ENCODE measurements at regions not wholly inside any gene's neighbourhood (a gene's known extent, or its start where the extent isn't known, plus 50 kb on each side); places are given as distances from the start of the nearest gene placed in this dataset.
A peak's percentile ranks its signal among the peaks of the same experiment; 100 is the strongest.
"Not testable (repeated sequence)": the region's sequence is repeated elsewhere in the genome, so short reads cannot be mapped to it uniquely, and the experiment has no call there.

DNA sequence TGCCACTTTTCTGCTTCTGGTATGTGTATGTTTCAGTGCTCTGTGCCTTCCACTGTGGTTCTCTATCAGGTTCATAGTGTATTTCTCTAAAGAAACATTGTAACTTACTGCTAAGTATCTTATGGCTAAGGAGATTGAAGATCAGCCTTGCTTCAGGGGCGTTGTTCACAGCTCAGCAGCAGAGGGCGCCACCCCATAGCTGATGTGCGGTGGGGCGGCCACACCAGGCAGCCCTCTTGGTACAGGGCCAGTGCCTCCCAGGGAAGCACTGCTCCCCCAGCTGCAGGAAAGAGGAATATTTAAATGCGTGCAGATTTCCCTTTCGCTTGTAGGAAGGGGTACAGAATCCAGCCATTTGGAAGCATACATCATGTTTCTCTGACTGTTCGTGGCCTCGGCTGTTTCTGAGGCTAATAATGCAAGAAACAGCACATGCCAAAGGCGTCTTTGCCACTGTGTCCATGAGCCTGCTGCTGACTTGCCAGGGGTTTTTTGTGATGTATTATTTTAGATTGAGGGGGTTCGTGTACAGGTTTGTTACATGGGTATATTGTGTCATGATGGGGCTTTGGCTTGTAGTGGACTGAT is 96.7 kb downstream of the TBC1D26 start:
- H3K9me3 ChIP-seq (ENCODE audit: control insufficient read depth in 4 of 4, insufficient read depth in 3 of 4, low read length in 3 of 4); H3K27ac ChIP-seq (ENCODE audit: low read depth in 1 of 2, low read length in 1 of 2); H3K4me1 ChIP-seq (ENCODE audit: control insufficient read depth in 5 of 5, insufficient read depth in 5 of 5, low read length in 5 of 5); H3K9ac ChIP-seq (ENCODE audit: insufficient read depth in 1 of 2, low read length in 2 of 2); H3K4me3 ChIP-seq; H3K36me3 ChIP-seq (ENCODE audit: control insufficient read depth in 4 of 4, insufficient read depth in 4 of 4, low read length in 4 of 4); H3K27me3 ChIP-seq (ENCODE audit: control insufficient read depth in 3 of 3, insufficient read depth in 3 of 3, low read length in 2 of 3): not testable (repeated sequence)
- 9 to 15% methylated on average over 10 of the region's 10 CpGs for WGBS, 2 donors
- ATAC-seq (ENCODE audit: insufficient read depth, low FRiP score): peak; percentile 96
- peak; percentile 72 to 85 (median 84) for DNase-seq
- TF ChIP-seq, protein P1, sequence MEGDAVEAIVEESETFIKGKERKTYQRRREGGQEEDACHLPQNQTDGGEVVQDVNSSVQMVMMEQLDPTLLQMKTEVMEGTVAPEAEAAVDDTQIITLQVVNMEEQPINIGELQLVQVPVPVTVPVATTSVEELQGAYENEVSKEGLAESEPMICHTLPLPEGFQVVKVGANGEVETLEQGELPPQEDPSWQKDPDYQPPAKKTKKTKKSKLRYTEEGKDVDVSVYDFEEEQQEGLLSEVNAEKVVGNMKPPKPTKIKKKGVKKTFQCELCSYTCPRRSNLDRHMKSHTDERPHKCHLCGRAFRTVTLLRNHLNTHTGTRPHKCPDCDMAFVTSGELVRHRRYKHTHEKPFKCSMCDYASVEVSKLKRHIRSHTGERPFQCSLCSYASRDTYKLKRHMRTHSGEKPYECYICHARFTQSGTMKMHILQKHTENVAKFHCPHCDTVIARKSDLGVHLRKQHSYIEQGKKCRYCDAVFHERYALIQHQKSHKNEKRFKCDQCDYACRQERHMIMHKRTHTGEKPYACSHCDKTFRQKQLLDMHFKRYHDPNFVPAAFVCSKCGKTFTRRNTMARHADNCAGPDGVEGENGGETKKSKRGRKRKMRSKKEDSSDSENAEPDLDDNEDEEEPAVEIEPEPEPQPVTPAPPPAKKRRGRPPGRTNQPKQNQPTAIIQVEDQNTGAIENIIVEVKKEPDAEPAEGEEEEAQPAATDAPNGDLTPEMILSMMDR (IDR thresholded peaks at IDR 0.05; ENCODE audit: control extremely low read depth, extremely low read depth): peak; percentile 85

DNA sequence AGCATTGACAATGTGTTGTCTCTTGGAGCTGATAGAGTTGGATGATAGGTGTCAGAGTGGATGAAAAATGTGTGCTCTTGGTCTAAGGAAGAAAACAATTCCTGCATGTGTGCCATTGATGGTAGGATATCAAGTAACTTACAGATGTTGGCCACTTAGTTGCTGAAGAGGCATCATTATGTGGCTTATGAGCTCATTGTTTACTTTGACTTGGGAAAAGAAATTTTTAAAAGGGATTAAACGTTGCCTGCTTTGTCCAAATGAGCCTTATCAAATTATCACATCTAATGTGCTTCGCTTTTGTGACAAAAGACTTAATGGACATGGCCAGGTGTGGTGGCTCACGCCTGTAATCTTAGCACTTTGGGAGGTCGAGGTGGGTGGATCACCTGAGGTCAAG is 98.1 kb downstream of the TBC1D26 start:
- not testable (repeated sequence) for H3K27ac ChIP-seq (ENCODE audit: low read depth in 1 of 2, low read length in 1 of 2); H3K4me1 ChIP-seq (ENCODE audit: control insufficient read depth in 5 of 5, insufficient read depth in 5 of 5, low read length in 5 of 5); H3K9ac ChIP-seq (ENCODE audit: insufficient read depth in 1 of 2, low read length in 2 of 2); H3K9me3 ChIP-seq (ENCODE audit: control insufficient read depth in 4 of 4, insufficient read depth in 3 of 4, low read length in 3 of 4); DNase-seq; H3K27me3 ChIP-seq (ENCODE audit: control insufficient read depth in 3 of 3, insufficient read depth in 3 of 3, low read length in 2 of 3); H3K36me3 ChIP-seq (ENCODE audit: control insufficient read depth in 4 of 4, insufficient read depth in 4 of 4, low read length in 4 of 4); H3K4me3 ChIP-seq; ATAC-seq (ENCODE audit: insufficient read depth, low FRiP score)
- WGBS, 2 donors: 76 to 84% methylated on average over 4 of the region's 4 CpGs

DNA sequence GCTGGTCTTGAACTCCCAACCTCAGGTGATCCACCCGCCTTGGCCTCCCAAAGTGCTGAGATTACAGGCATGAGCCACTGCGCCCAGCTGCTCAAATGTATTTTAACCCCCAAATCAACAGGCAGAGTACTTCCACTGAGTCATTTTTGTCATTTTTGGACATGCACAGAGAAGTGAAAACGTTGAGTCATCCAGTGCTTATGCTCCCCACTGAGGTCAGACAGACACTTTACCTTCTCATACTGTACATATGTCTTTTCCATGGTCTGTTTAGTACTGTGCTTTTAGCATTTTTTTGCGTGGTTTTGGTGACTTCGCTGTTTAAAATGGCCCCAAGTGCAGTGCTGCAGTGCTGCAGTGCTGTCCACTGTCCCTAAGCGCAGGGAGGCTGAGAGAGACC is 99.1 kb downstream of the TBC1D26 start:
- not testable (repeated sequence) for H3K9me3 ChIP-seq (ENCODE audit: control insufficient read depth in 4 of 4, insufficient read depth in 3 of 4, low read length in 3 of 4); H3K27ac ChIP-seq (ENCODE audit: low read depth in 1 of 2, low read length in 1 of 2); ATAC-seq (ENCODE audit: insufficient read depth, low FRiP score); DNase-seq; H3K27me3 ChIP-seq (ENCODE audit: control insufficient read depth in 3 of 3, insufficient read depth in 3 of 3, low read length in 2 of 3); H3K4me1 ChIP-seq (ENCODE audit: control insufficient read depth in 5 of 5, insufficient read depth in 5 of 5, low read length in 5 of 5); H3K36me3 ChIP-seq (ENCODE audit: control insufficient read depth in 4 of 4, insufficient read depth in 4 of 4, low read length in 4 of 4); H3K9ac ChIP-seq (ENCODE audit: insufficient read depth in 1 of 2, low read length in 2 of 2); H3K4me3 ChIP-seq
- 74 to 79% methylated on average over 6 of the region's 6 CpGs for WGBS, 2 donors

DNA sequence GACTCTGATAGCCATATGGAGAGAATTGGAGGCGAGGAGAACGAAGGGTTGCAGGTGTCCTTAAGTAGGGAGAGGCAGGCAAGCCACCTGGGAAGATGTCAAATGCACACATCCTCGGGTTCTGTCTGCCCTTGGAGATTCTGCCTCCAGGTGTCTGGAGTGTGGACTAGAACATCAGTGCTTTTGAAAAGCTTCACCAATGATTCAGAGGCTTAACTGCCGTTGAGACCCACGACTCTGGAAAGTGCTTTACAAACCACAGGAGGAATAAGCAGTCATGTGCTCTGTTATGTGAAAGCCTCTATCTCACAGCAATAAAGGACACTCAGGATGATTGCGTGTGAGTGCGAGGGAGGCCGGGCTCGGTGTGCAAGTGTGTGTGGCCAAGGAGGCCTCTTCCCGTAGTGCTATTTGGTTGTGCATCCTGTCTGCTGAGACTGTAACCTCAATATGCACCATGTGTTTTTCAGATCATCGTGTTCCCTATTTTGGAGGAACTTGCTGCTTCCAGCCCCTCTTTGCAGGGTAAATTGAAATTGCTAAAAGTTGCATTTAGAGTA is 100.9 kb downstream of the TBC1D26 start:
- H3K36me3 ChIP-seq (ENCODE audit: control insufficient read depth in 4 of 4, insufficient read depth in 4 of 4, low read length in 4 of 4); H3K9me3 ChIP-seq (ENCODE audit: control insufficient read depth in 4 of 4, insufficient read depth in 3 of 4, low read length in 3 of 4); ATAC-seq (ENCODE audit: insufficient read depth, low FRiP score); H3K27ac ChIP-seq (ENCODE audit: low read depth in 1 of 2, low read length in 1 of 2); H3K4me3 ChIP-seq; H3K9ac ChIP-seq (ENCODE audit: insufficient read depth in 1 of 2, low read length in 2 of 2); H3K27me3 ChIP-seq (ENCODE audit: control insufficient read depth in 3 of 3, insufficient read depth in 3 of 3, low read length in 2 of 3); H3K4me1 ChIP-seq (ENCODE audit: control insufficient read depth in 5 of 5, insufficient read depth in 5 of 5, low read length in 5 of 5); DNase-seq: not testable (repeated sequence)
- WGBS, 2 donors: 45 to 66% methylated on average over 11 of the region's 11 CpGs

DNA sequence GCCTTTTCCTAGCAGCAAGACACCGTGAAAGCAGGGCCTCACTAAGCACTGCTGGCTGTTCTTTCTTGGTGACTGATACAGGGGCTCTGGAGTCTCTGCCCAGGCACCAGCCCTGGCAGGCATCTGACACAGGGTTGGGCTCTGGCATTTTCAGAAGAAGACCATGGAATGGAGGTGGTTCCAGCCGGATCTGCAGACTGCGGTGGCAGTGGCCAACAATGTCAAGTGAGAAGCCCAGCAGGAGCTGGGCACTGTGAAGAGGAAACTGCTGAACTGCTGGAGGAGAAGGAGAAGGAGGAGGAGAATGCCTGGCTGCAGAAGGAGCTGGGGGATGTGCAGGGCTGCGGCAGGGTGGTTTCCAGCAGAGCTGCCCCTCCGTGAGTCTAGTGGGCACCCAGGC is 101.8 kb downstream of the TBC1D26 start:
- DNase-seq; H3K9ac ChIP-seq (ENCODE audit: insufficient read depth in 1 of 2, low read length in 2 of 2); H3K9me3 ChIP-seq (ENCODE audit: control insufficient read depth in 4 of 4, insufficient read depth in 3 of 4, low read length in 3 of 4); H3K27me3 ChIP-seq (ENCODE audit: control insufficient read depth in 3 of 3, insufficient read depth in 3 of 3, low read length in 2 of 3); H3K36me3 ChIP-seq (ENCODE audit: control insufficient read depth in 4 of 4, insufficient read depth in 4 of 4, low read length in 4 of 4); H3K27ac ChIP-seq (ENCODE audit: low read depth in 1 of 2, low read length in 1 of 2); H3K4me3 ChIP-seq; ATAC-seq (ENCODE audit: insufficient read depth, low FRiP score); H3K4me1 ChIP-seq (ENCODE audit: control insufficient read depth in 5 of 5, insufficient read depth in 5 of 5, low read length in 5 of 5): not testable (repeated sequence)
- 59 to 62% methylated on average over 3 to 4 of the region's 5 CpGs for WGBS, 2 donors

DNA sequence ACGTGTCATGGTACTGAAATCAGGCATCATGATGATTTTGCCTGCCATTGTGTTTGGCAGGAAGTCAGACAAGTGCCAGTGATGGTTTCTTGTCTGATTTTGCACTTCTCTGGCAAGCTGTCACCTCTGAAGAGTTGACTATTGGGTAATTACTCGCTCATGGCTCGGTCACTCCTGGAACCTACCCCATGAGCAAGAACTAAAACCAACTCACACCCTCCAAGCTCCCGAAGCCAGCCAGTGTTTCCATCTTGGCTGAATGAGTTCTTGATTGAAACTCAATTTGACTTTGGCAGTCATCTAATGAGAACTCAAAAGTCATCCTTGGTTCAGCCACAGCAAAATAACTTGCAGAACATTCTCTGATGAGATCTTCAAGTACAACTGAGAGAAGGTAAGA is 103.4 kb downstream of the TBC1D26 start:
- not testable (repeated sequence) for H3K36me3 ChIP-seq (ENCODE audit: control insufficient read depth in 4 of 4, insufficient read depth in 4 of 4, low read length in 4 of 4); H3K4me1 ChIP-seq (ENCODE audit: control insufficient read depth in 5 of 5, insufficient read depth in 5 of 5, low read length in 5 of 5); DNase-seq; ATAC-seq (ENCODE audit: insufficient read depth, low FRiP score); H3K27me3 ChIP-seq (ENCODE audit: control insufficient read depth in 3 of 3, insufficient read depth in 3 of 3, low read length in 2 of 3); H3K9me3 ChIP-seq (ENCODE audit: control insufficient read depth in 4 of 4, insufficient read depth in 3 of 4, low read length in 3 of 4); H3K27ac ChIP-seq (ENCODE audit: low read depth in 1 of 2, low read length in 1 of 2); H3K4me3 ChIP-seq; H3K9ac ChIP-seq (ENCODE audit: insufficient read depth in 1 of 2, low read length in 2 of 2)
- 80 to 82% methylated on average over 4 of the region's 4 CpGs for WGBS, 2 donors

DNA sequence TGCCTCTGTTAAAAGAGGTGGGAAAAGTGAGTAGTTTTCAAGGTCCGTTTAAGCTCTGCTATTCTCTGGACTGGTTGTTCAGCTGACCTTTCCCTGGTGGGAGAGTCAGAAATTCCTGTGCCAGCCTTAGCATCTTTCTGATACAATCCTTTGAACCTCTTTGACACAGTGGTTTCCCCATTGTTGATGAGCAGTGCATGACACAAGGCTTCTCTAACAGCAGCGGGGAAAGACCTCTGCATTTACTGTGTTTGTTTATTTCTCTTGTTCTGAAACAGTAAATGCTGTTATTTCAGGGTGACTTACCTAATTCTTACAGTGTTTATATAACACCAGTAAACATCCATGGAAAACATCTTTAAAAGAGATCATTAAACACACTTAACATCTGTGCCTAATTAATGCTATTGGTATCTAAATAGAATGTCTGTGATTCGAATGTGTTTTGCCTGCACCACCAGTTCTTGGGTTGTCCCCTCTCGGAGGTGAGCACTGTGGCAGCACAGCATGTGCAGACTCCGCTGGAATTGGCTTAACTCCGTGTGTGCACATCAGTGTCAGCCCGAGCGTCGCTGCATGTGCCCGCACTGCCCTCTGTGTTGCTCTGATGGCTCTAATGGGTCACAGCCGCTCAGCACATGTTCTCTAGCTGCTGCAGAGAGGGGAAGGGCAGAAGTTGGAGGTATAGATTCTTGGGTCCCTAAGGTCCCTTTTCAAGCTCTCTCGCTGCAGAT is 104.3 kb downstream of the TBC1D26 start:
- H3K4me1 ChIP-seq (ENCODE audit: control insufficient read depth in 5 of 5, insufficient read depth in 5 of 5, low read length in 5 of 5); H3K9ac ChIP-seq (ENCODE audit: insufficient read depth in 1 of 2, low read length in 2 of 2); H3K9me3 ChIP-seq (ENCODE audit: control insufficient read depth in 4 of 4, insufficient read depth in 3 of 4, low read length in 3 of 4); H3K27me3 ChIP-seq (ENCODE audit: control insufficient read depth in 3 of 3, insufficient read depth in 3 of 3, low read length in 2 of 3); H3K4me3 ChIP-seq; H3K27ac ChIP-seq (ENCODE audit: low read depth in 1 of 2, low read length in 1 of 2); ATAC-seq (ENCODE audit: insufficient read depth, low FRiP score); DNase-seq; H3K36me3 ChIP-seq (ENCODE audit: control insufficient read depth in 4 of 4, insufficient read depth in 4 of 4, low read length in 4 of 4): not testable (repeated sequence)
- 91 to 96% methylated on average over 3 to 9 of the region's 12 CpGs for WGBS, 2 donors

Data from lung (tissue), 11 donors.